SK-N-MC (cell line): ENCODE measurements at regions not wholly inside any gene's neighbourhood (a gene's known extent, or its start where the extent isn't known, plus 50 kb on each side); places are given as distances from the start of the nearest gene placed in this dataset.
"Not testable (repeated sequence)": the region's sequence is repeated elsewhere in the genome, so short reads cannot be mapped to it uniquely, and the experiment has no call there.

ENCODE experiments used
- EZH2 ChIP-seq: fragments of 200-600 bp; sonication (generic); IDR thresholded peaks from one replicate; pipeline ENCODE4 v1.6.1; 2017; ENCODE audit warnings: antibody characterized with exemption
- POLR2AphosphoS5 ChIP-seq: IDR thresholded peaks from 2 replicates; pipeline ENCODE4 v1.6.1; 2012; ENCODE audit warnings: mild to moderate bottlenecking, low read depth, low read length, borderline replicate concordance

GRCh38 chr1:206333897-206334296 lies 130.6 kb downstream of the SRGAP2 start:
- not testable (repeated sequence) for TF ChIP-seq EZH2, POLR2AphosphoS5
